Fibroblast of gingiva (primary cell): ENCODE measurements at regions not wholly inside any gene's neighbourhood (a gene's known extent, or its start where the extent isn't known, plus 50 kb on each side); places are given as distances from the start of the nearest gene placed in this dataset.
"Not testable (repeated sequence)": the region's sequence is repeated elsewhere in the genome, so short reads cannot be mapped to it uniquely, and the experiment has no call there.

Experiments
- DNase-seq: peaks from one replicate; pipeline ENCODE4 v3.0.0-alpha.2; 2011; ENCODE audit warnings: low read depth

DNA sequence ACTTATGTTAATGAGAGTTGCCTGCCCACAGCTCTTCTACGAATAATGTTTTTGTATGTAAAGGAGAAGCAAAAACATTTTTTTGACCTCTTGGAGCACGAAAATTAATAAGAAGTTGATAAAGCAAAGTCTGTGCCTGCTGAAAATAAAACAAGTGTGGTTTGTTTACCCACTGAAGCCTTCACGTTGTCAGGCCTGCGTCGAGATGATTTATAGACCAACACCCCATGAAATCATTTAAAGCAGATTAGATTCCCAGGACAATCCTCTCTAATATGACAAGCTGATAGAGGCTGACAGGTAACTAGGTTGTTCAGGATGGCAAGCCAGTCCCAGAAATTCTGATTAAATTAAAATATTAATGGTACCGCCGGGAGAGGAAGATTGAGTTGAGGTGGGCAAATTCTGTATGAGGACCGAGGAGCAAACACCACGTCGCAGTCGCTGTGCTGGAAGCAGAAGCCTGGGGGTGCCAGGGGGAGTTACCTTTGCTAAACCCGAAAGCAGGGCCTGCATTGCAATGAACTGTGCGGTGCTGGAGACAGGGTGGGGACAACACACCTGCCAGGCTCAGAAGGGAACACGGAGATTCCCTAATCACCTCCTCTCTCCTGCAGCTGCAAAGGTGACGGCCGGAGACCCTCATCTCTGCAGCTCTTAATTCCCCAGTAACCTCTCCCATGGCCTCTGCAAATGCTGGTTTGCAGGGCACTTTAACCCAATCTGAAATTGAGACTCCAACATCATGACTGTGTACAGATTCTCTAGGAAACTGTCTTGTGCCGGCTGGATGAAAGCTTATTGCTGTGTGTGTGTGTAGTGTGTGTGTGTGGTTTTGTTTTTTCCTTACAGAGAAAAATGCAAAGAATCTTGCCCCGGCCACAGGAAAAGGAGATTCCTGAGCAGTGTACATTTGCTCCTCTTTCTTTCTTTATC, 2805.9 kb downstream of the RPIA start:
- DNase-seq: not testable (repeated sequence)

DNA sequence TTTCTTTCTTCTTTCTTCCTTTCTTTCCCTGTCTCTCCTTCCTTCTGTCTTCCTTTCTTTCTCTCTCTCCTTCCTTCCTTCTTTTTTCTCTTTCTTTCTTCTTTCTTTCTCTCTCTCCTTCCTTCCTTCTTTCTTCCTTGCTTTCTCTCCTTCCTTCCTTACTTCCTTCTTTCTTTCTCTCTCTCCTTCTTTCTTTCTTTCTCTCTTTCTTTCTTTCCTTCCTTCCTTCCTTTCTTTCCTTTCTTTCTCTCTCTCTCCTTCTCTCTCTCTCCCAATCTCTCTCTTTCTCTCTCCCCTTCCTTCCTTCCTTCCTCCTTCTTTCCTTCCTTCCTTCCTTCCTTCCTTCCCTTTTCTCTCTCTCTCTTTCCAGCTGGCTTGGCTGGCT, 2806.6 kb downstream of the RPIA start:
- not testable (repeated sequence) for DNase-seq

DNA sequence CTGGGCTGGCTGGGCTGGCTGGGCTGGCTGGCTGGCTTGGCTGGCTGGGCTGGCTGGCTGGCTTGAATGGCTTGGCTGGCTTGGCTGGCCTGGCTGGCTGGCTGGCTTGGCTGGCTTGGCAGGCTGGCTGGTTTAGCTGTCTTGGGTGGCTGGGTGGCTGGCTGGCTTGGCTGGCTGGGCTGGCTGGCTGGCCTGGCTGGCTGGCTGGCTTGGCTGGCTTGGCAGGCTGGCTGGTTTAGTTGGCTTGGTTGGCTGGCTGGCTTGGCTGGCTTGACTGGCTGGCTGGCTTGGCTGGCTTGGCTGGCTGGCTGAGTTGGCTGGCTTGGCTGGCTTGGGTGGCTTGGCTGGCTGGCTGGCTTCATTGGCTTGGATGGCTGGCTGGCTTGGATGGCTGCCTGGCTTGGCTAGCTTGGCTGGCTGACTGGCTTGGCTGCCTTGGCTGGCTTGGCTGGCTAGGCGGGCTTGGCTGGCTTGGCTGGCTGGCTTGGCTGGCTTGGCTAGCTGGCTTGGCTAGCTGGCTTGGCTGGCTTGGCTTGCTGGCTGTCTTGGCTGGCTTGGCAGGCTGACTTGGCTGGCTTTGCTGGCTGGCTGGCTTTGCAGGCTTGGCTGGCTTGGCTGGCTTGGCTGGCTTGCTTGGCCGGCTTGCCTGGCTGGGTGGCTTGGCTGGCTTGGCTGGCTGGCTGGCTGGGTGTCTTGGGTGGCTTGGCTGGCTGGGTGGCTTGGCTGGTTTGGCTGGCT, 2807.2 kb downstream of the RPIA start:
- not testable (repeated sequence) for DNase-seq

- DNase-seq: not testable (repeated sequence)
These were observed 2808.1 kb downstream of the RPIA start for GRCh38 chr2:91499431-91500050.

GRCh38 chr2:91500246-91500977, 2808.9 kb downstream of the RPIA start:
- DNase-seq: not testable (repeated sequence)

DNA sequence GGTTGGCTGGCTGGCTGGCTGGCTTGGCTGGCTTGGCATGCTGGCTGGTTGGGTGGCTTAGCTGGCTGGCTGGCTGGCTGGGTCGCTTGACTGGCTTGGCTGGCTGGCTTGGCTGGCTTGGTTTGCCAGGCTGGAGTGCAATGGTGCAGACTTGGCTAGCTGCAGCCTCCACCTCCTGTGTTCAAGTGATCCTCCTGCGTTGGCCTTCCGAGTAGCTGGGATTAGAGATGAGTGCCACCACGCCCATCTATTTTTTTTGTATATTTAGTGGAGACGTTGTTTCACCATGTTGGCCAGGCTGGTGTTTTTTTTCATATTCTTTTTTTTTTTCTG, 2809.5 kb downstream of the RPIA start:
- not testable (repeated sequence) for DNase-seq

- not testable (repeated sequence) for DNase-seq
These were observed 2810.1 kb downstream of the RPIA start for GRCh38 chr2:91501481-91502080.

GRCh38 chr2:91503572-91503958, 2812.1 kb downstream of the RPIA start:
- DNase-seq: not testable (repeated sequence)

GRCh38 chr2:91503959-91504741, 2812.7 kb downstream of the RPIA start:
- not testable (repeated sequence) for DNase-seq

DNA sequence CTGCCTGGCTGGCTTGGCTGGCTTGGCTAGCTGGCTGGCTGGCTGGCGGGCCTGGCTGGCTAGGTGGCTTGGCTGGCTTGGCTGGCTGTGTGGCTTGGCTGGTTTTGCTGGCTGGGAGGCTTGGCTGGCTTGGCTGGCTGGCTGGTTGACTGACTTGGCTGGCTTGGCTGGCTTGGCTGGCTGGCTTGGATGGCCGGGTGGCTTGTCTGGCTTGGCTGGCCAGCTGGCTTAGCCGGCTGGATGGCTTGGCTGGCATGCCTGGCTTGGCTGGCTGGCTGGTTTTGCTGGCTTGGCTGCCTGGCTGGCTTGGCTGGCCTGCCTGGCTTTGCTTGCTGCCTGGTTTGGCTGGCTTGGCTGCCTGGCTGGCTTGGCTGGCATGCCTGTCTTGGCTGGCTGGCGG, 2817.3 kb downstream of the RPIA start:
- DNase-seq: not testable (repeated sequence)

- DNase-seq: not testable (repeated sequence)
These were observed 2817.8 kb downstream of the RPIA start for GRCh38 chr2:91509276-91509675.

- DNase-seq: not testable (repeated sequence)
These were observed 2819.7 kb downstream of the RPIA start for GRCh38 chr2:91511166-91511565.

- DNase-seq: not testable (repeated sequence)
These were observed 2824.5 kb downstream of the RPIA start for GRCh38 chr2:91515966-91516365.

- DNase-seq: not testable (repeated sequence)
These were observed 2825.2 kb downstream of the RPIA start for GRCh38 chr2:91516669-91517068.

GRCh38 chr2:91517846-91518245, 2826.4 kb downstream of the RPIA start:
- not testable (repeated sequence) for DNase-seq

- DNase-seq: not testable (repeated sequence)
These were observed 2827.0 kb downstream of the RPIA start for GRCh38 chr2:91518361-91518981.

GRCh38 chr2:91519359-91519758, 2827.9 kb downstream of the RPIA start:
- not testable (repeated sequence) for DNase-seq

- DNase-seq: not testable (repeated sequence)
These were observed 2828.4 kb downstream of the RPIA start for GRCh38 chr2:91519914-91520313.

DNA sequence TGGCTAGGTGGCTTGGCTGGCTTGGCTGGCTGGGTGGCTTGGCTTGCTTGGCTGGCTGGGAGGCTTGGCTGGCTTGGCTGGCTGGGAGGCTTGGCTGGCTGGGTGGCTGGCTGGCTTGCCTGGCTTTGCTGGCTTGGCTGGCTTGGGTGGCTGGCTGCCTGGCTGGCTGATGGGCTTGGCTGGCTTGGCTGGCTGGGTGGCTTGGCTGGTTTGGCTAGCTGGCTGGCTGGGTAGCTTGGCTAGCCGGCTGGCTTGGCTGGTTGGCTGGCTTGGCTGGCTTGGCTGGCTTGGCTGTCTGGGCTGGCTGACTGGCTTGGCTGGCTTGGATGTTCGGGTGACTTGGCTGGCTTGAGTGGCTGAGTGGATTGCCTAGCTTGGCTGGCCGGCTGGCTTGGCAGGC, 2829.1 kb downstream of the RPIA start:
- DNase-seq: not testable (repeated sequence)

- DNase-seq: not testable (repeated sequence)
These were observed 2829.6 kb downstream of the RPIA start for GRCh38 chr2:91520972-91521535.
